HG03175 (cell line): ENCODE measurements at regions not wholly inside any gene's neighbourhood (a gene's known extent, or its start where the extent isn't known, plus 50 kb on each side); places are given as distances from the start of the nearest gene placed in this dataset.

Experiments used
- ATAC-seq: cut with Tn5 transposase; IDR thresholded peaks from one replicate; pipeline ENCODE4 v1.9.1; 2021; ENCODE audit warnings: mild to moderate bottlenecking, moderate library complexity; ENCODE audit not compliant: unreplicated experiment

- no peak for ATAC-seq
Measured at GRCh38 chr20:24773751-24774201, 175.3 kb upstream of the CST7 start.

DNA sequence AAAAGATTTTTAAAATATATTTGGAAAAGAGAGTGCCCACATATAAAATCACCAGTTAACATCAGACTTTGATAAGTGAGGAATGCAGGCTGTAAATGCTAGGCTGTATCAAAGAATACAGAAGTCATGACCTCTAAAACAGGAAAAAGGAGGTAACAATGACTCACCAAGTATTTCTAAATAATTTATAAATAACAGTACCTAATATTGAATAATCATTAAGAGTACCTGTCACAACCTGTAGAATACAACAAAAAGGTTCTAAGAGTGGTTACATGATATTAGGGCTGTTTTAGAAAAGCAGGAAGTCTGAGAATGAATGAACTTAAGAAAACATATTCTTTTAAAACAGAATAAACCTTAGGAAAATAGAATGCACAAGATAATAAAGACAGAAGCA, 173.1 kb upstream of the CST7 start:
- ATAC-seq, result no peak

- no peak for ATAC-seq
Measured at GRCh38 chr20:24776755-24777271, 172.3 kb upstream of the CST7 start.

GRCh38 chr20:24777746-24778145, 171.3 kb upstream of the CST7 start:
- ATAC-seq, result no peak

GRCh38 chr20:24778585-24779031, 170.5 kb upstream of the CST7 start:
- ATAC-seq, result no peak

GRCh38 chr20:24779131-24779530, 169.9 kb upstream of the CST7 start:
- ATAC-seq, result no peak

DNA sequence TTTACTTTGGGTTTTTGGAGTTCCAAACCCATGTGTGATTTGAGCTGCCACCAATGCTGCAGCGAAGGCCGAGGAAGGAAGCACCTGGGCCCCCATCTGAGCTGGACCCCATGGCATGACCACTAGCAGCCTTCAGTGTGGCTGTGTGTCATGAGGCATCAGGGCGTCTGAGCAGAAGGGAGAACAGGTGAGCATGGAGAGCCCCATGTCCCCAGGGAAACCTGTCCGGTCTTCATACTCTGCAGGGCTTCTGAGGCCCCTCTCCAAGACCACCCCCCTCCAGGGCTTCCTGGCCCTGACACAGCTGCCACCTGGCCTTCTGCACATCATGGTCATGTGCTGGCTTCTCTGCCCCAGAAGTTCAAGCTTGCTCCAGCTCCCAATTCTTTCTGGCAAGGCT, 169.1 kb upstream of the CST7 start:
- no peak for ATAC-seq

DNA sequence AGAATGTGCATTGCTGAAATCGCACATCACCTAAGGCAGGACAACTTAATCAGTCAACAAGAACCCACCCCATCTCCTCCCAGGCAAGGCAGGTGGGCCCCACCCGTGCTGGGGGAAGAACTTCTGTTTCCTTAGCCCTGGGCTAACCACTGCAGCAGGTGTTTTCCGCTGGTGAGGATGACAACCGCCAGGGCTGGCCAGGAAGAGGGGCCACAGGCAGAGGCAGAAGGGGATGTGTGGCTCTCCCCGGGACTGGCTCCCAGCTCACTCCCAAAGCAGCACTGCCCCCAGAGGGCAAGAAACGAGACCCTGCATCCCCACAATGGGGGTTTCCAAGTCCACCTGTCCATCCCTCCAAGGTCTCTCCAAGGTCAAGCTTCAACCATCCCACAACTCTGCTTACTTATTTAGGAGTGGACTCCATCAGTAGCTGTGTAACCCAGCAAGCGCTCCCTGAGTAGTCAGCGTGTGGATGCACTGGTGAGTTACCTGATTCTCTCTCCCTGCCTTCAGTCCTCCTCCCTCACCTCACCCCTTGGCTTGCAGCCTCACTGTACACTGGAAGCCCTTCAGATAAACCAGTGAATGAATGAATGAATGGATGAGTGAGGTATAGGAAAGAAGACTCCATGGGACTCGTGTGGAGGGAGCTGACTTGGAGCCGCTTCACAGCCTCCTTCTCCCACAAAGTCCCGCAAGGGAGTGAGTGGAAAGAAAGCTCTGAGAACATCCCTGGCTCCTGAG, 168.2 kb upstream of the CST7 start:
- ATAC-seq, result no peak

DNA sequence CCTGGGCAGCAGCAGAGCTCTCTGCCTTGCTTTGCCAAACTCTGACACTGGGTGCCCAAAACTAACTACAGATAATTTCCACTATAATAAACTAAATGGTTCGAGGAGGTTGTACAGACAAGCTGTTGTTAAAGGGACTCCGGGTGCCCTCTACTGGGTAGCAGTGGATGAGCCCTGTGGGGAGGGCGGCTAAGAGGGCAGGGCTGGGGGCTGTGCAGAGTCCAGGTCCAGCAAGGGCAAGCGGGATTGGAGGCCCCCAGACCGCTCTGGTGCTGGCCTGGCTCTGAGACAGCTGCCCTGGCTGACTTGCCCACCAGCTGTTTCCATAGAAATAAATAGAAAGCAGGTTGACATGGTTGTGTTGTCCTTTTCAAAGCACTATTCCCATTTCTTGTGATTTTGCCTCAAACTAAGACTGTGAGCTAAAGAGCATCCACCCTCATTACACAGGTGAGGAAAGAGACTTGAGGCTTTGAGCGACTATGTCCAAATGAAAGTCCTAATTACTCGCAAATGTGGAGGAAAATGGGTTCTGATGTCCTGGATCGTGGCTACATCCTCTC, 167.6 kb upstream of the CST7 start:
- no peak for ATAC-seq

GRCh38 chr20:24782301-24782700, 166.8 kb upstream of the CST7 start:
- no peak for ATAC-seq

DNA sequence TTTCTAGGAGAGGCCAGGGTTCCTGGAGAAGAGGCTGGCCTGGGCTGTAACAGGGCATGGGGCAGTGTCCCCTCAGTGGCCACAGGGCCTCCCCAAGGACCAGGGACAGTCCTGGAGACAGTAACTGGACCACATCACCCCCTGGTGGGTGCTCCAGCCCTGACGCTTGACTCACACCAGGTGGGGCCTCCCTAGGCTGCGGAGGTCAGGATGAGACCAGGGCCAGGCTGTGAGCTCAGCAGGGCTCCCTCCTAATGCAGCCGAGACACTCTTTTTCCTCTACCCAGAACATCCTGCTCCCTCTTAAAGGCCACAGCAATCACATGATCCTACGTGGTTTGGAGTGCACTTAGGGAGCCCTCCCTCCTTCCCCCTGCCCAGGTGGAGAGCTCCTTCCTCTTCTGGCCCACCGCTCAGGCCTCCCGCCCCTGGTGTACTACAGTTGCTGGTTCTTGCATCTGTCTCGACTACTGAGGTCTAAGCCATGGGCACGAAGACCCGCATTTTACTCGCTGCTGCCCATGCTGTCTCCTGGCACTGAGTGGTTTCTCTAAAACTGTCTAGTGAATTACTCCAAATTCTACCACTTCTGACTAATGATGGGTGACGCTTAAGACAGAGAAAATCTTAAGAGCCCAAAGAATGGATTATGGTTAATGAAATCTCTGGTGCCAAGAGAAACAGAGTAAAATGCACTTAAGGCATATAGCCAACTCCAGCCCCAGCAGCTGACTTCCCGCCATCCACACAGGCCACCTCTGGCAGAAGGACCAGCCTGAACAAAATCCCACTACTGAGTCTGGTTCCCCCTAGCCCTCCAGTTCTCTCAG, 166.1 kb upstream of the CST7 start:
- no peak for ATAC-seq

DNA sequence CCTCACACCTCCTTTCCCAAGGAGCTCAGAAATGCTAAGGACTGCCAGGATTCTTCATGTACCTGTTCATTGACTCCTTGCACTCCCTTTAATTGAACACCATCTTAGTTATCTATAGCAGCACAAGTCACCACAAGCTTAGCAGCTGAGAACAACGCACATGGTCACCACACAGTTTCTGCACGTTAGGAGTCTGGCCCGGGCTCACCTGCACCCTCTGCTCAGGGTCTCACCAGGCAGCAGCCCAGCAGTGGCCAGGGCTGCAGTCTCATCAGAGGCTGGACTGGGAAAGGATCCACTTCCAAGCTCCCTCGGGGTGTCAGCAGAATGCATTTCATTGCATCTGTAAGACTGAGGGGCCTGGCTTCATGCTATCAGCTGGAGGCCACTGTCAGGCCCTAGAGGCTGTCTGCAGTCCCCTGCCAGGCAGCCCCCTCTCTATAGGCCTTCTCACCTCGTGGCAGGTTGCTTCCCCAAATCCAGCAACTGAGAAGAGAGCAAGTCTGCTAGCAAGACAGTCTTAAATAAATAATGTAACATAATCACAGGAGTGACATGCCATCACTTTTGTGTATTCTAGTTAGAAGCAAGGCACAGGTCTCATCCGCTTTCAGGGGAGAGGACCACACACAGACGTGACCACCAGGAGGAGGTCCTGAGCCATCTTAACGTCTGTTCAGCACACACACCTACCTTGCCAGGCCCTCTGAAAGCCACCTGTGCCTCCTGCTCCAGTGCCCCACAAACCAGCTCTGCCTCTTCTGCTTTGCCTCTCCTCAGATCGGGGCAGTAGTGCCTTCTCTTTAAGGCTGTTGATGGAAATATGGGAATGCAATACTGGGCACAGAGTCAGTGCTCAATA, 165.2 kb upstream of the CST7 start:
- no peak for ATAC-seq

DNA sequence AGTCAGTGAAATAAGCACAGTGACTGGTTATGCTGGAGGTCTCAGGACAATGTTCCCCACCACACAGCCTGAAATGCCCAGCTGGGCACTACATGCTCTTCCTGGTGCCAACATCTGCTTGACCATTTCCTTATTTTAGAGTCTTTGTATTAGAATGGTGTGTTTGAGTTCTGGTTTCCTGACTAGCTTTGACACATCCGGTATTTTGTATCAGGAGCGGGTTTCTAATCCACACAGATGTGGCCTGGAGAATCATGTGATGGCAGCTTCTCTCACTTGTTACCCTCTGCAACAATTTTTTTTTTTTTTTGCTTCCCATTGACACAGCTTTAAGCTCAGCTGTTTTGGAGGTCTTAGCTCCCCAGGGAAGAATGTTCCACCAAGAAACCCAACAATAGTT, 164.5 kb upstream of the CST7 start:
- ATAC-seq, result no peak

GRCh38 chr20:24785141-24786110, 163.6 kb upstream of the CST7 start:
- no peak for ATAC-seq

- ATAC-seq, result no peak
Measured at GRCh38 chr20:24786111-24786495, 163.0 kb upstream of the CST7 start.

DNA sequence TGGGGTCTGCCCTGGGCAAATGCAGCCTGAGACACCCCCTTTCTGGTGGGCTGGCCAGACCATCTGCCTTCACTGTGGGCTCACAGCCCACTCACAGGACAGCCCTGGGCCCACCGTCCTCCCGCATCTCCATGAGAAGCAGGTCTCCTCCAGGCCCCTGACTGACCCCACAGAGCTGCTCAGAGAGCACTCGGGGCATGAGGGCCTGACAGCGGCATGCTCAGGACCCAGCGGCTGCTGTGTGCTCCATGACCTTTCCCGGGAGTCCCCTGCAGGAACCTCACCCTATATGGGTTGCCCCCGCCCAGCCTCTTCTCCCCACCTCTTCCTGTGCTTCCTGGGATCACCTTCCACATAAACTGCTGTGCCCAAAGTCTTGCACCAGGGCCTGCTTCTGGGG, 162.4 kb upstream of the CST7 start:
- no peak for ATAC-seq

DNA sequence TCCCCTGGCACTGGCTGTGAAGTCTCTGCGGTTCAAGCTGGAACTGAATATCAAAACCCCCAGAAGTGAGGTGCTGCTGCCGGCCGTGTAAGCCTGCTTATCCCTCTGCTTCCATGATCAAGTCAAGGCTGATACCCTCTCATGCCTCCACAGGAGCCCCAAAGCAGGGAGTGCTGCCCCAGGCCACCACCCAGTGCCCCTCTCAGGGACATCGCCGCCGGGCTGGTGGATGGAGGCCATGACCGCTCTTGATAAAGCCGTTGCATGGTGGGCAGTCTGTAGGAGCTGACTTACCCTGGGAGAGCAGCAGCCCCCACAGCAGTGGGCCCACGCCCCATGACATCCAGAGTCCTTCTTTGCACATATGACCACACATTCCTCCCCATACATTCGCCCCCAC, 162.0 kb upstream of the CST7 start:
- no peak for ATAC-seq

GRCh38 chr20:24787621-24788020, 161.4 kb upstream of the CST7 start:
- no peak for ATAC-seq

DNA sequence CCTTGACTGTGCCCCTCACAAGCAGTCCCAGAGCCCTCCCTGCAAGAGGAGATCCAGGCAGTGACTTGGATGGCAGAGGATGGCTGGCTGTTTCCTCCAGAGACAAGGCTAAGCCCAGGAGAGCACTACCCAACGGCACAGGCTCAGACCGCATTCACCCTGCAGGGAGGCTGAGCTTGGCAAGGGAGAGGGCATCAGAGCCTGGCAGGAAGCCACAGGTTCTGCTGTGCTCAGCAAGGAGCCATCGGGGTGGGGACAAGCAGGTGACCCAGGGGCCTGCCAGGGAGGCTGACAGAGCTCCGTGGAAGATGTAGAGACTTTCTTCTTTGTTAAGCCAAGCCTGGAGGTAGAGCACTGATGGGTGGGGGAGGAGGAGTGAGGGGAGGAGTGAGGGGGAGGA, 159.2 kb upstream of the CST7 start:
- ATAC-seq, result no peak
